MM.1S (cell line): ENCODE measurements at regions not wholly inside any gene's neighbourhood (a gene's known extent, or its start where the extent isn't known, plus 50 kb on each side); places are given as distances from the start of the nearest gene placed in this dataset.

Source experiments
- EZH2 ChIP-seq: fragments of 300-600 bp; sonication (generic); optimal IDR thresholded peaks from 2 replicates; pipeline ENCODE3; 2017; ENCODE audit warnings: low read depth, mild to moderate bottlenecking, antibody characterized with exemption, low read length, mixed read lengths
- EZH2phosphoT487 ChIP-seq: fragments of 300-600 bp; sonication (generic); IDR thresholded peaks from 2 replicates; pipeline ENCODE4 v1.6.1; 2018; ENCODE audit warnings: antibody characterized with exemption, low read length
- TF ChIP-seq, protein P1 (sequence below): fragments of 300-600 bp; sonication (generic); IDR thresholded peaks from 2 replicates; pipeline ENCODE4 v1.5.1; 2016; ENCODE audit warnings: antibody characterized with exemption, low read length, mixed read lengths

DNA sequence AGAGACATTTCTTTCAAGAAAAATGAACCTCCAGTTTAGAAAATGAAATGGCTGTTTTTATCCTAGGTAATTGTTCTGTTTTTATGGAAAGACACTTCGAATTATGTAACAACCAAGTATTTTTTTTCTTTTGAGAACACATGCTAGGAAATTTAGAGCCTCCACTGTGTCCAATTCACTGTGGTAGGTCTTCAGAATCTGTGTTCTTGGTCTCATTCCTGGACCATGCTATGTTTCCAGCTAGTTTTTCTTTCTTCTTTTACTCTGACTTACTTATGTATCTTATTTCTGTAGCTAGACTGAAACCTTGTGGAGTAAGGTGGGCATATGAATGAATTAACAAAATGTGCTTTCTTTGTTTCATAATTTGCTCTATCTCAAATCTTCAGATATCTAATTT lies 391.7 kb upstream of the KLHL29 start:
- TF ChIP-seq, protein P1, sequence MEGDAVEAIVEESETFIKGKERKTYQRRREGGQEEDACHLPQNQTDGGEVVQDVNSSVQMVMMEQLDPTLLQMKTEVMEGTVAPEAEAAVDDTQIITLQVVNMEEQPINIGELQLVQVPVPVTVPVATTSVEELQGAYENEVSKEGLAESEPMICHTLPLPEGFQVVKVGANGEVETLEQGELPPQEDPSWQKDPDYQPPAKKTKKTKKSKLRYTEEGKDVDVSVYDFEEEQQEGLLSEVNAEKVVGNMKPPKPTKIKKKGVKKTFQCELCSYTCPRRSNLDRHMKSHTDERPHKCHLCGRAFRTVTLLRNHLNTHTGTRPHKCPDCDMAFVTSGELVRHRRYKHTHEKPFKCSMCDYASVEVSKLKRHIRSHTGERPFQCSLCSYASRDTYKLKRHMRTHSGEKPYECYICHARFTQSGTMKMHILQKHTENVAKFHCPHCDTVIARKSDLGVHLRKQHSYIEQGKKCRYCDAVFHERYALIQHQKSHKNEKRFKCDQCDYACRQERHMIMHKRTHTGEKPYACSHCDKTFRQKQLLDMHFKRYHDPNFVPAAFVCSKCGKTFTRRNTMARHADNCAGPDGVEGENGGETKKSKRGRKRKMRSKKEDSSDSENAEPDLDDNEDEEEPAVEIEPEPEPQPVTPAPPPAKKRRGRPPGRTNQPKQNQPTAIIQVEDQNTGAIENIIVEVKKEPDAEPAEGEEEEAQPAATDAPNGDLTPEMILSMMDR, result no peak
- TF ChIP-seq EZH2, result no peak
- no peak for TF ChIP-seq EZH2phosphoT487
